NCI-H146 (cell line): ENCODE measurements at regions not wholly inside any gene's neighbourhood (a gene's known extent, or its start where the extent isn't known, plus 50 kb on each side); places are given as distances from the start of the nearest gene placed in this dataset.

Source experiments
- DNase-seq: peaks from one replicate; lab custom pipeline; 2025; lab: John Stamatoyannopoulos, UW

GRCh38 chr6:8275667-8276066 is 159.7 kb downstream of the SLC35B3 start:
- no peak for DNase-seq

- DNase-seq: peak; percentile 45
These were observed 161.1 kb downstream of the SLC35B3 start for GRCh38 chr6:8274226-8274625.

DNA sequence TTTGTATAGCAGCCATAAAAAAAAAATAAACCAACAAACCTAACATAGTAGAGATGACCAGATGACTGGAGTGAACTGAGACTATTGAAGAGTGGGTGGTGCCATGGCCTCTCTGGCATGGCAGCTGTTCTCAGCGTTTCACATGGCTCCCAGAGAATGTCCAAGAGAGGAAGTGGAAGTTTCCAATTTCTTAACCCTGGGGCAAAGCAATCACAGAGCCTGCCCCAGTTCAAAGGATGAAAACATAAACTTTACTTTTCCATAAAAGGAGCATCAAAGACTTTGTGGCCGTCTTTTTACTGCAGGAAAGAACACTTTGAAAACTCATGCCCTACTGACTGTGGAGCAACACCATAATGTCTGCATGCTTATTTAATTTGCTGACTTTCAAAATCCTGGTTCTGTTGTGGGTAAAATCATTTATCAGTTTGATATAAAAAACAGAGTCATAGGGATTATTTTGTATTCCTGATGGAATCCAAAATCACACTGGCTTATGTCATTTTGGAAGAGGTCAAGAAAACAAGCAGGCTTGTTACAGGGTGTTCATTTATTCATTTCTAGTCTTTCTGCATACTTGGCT is 165.4 kb downstream of the SLC35B3 start:
- DNase-seq: no peak

GRCh38 chr6:8269094-8269493 is 166.3 kb downstream of the SLC35B3 start:
- DNase-seq: no peak

GRCh38 chr6:8268606-8269005 is 166.3 kb upstream of the EEF1E1 start:
- DNase-seq: no peak

- no peak for DNase-seq
These were observed 165.8 kb upstream of the EEF1E1 start for GRCh38 chr6:8268156-8268555.

- DNase-seq: no peak
These were observed 158.3 kb upstream of the EEF1E1 start for GRCh38 chr6:8260610-8261009.

DNA sequence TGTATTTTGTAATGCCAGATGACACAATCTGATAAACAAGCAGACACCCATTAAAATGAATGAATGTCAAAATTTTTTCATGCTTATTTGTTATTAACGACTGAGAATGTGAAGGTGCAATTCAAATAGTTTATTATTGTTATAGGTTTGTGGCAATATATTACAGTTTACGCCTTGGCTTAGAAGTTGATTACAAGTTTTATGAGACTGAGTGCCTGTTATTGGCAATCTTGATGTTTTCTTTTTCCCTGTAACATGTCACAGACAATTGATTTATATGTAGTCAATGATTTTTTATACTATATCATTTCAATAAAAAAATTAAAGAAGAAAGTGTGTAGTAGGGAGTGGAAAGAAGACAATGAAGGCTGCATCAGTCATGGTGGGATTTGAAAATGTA is 144.1 kb upstream of the EEF1E1 start:
- no peak for DNase-seq

DNA sequence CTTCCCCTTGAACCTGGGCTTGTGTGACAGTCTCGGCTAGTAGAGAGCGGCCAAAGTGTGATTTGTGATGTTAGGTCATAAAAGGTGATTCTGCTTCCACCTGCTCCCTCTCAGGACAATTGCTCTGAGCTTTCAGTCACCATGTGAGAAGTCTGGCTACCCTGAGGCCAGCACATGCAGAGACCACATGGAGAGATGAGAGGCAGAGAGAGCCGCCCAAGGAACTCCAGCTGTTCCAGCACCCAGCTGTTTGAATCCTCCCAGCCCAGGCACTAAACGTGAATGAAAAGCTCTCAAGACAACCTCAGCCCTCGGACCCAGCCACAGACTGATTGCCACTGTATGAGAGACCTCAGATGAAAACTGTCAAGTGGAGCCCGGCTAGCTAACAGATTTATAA is 143.4 kb upstream of the EEF1E1 start:
- peak; percentile 91 for DNase-seq

DNA sequence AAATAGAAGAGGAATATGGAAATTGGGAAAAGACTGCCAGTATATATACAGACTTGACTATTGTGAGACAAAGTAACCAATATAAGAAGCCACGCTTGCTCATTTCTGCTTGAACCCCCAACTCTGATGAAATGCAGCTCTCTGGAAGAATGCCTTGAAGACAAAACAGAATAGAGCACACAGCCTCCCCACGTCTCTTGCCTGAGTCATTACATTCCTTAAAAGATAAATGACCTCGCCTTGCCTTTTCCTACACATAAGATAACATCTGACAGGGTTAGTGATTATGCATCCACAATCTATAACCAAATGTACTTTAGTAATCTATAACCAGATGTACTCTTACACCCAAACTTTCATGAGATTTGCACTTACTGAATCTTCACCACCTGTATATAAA is 141.1 kb upstream of the EEF1E1 start:
- no peak for DNase-seq

- DNase-seq: no peak
These were observed 140.5 kb upstream of the EEF1E1 start for GRCh38 chr6:8242885-8243284.

GRCh38 chr6:8240301-8240700 is 138.0 kb upstream of the EEF1E1 start:
- no peak for DNase-seq

- peak; percentile 92 for DNase-seq
These were observed 136.7 kb upstream of the EEF1E1 start for GRCh38 chr6:8238773-8239683.

GRCh38 chr6:8237668-8238067 is 135.3 kb upstream of the EEF1E1 start:
- DNase-seq: peak; percentile 16

DNA sequence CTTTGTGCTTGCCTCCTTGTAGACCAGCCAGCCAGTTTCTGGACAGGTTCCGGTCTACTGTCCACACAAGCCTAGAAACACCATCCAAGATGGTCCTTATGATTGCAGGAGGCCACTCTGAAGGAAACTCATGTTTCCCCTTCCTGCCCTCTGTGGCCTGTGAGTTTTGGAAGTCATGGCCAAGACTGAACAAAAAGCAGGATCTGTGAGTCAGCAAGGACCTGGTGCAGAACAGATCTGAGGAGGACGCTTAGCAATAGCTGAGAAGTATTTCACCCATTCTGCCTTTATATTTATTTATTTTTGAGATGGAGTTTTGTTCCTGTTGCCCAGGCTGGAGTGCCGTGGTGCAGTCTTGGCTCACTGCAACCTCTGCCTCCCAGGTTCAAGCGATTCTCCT is 134.6 kb upstream of the EEF1E1 start:
- no peak for DNase-seq

DNA sequence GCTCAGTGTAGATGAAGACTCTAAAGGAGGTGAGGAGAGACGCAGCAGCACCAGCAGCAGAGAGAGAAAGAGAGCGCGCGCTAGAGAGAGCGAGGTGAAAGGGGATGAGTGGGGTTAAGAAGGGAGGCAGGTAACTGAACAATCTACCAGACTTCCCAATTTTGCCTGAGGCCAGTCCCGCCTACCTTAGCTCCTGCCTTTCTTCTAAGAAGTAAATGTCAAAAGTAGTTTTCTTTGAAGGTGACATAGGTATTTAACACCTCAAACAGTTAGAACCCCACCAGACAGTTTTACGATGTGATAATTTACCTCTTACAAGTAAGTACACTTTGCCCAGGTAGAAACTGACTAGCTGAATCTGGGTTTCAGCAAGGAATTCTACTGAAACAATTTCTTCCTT is 132.0 kb upstream of the EEF1E1 start:
- DNase-seq: no peak

DNA sequence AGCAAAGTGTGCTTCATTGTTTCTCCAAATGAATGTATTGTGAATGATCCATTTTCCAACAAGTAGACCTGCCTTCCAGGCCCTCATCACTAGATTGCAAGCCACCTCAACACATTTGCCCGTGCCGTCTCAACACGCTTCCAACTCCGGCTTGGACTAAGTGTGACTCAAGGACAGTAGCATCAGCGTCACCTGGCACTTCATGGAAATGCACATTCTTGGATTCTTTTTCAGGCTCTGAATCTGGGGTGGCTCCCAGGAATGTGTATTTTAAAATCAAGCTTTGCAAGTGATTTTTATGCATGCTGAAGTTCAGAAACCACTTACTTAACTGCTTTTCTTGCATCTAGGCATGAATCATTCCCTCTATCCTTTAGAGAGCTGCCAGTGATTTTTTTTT is 129.6 kb upstream of the EEF1E1 start:
- DNase-seq: no peak

DNA sequence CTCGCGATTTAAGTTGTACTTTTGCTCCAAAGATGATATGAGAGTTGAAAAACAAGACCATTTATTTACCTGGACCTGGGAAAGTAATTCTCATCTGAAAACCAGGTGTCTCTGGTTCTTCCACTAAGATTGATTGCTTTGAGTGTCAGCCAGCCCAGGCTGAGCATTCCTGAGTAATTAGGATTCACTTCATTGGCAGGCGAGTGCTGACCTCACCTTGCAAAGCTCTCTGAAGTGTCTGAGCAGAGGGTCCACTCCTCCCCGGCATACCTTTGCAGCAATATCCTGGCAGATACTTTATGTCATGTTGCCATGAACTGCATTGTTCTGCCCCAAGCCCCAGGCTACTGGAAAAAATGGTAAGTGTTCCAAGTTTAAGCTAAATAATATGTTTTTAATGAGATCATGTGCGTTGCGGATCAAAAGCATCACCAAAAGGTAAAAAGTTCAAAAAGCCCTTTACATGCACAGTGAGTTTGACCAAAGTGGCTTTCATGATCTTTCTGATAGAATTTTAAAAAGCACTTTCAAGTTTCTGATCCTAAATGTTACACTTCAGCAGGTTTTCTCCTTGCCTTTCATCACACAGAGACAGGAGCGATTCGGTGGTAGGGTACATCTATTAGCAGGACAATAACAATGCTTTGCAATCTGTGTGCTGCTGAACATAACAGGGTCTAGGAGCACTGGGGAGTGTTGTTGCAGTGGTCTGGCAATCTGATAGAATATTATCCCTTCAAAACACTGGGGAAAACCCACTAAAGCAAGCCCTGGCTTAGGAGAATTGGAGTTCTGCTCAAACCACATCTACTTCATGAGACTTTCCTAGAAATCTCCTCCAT is 127.8 kb upstream of the EEF1E1 start:
- DNase-seq: no peak

GRCh38 chr6:8225113-8225512 is 122.8 kb upstream of the EEF1E1 start:
- DNase-seq: no peak

DNA sequence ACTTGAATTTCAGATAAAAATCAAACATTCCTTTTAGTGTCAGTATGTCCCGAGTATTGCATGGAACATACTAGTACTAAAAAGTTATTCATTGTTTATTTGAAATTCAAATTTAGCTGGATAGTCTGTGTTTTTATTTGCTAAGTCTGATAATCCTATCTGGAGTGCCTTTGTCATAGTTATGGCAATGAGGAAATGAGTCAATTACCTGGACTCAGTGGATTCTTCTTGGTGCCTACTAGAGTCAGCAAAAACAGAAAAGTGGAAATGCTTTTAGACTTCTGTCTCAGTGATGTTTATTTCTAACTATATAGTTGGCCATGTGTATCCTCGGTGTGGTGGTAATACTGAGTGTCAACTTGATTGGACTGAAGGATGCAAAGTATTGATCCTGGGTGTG is 121.3 kb upstream of the EEF1E1 start:
- no peak for DNase-seq

DNA sequence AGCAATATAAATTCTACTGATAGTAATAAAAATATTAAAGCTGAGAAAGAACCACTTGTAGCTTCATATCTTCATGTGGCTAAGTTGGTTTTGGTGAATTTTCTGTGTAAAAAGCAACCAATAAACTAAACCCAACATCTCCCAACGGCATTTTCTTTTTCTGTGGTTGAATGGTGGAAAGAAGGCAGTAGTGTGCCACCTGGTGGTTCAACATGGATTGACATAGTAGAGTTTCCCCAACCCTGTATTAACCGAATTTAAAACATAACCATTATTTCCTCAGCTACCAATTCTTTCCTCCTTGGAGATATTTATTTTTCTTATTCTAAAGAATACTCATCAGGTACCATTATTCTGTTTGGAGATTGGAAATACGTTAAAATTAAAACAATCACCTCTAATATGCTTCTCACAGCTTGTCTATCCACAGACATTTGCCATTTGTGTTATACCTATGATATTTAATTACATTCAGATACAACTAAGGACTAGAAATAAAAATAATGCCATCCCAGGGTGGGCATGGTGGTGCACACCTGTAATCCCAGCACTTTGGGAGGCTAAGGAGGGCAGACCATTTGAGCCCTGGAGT is 117.1 kb upstream of the EEF1E1 start:
- peak; percentile 49 for DNase-seq

GRCh38 chr6:8218861-8219260 is 116.5 kb upstream of the EEF1E1 start:
- DNase-seq: no peak
